CD14-positive monocyte (primary cell): ENCODE measurements at regions not wholly inside any gene's neighbourhood (a gene's known extent, or its start where the extent isn't known, plus 50 kb on each side); places are given as distances from the start of the nearest gene placed in this dataset.
"Not testable (repeated sequence)": the region's sequence is repeated elsewhere in the genome, so short reads cannot be mapped to it uniquely, and the experiment has no call there.

Experiments used
- DNase-seq, 3 donors: peaks; one replicate each; pipeline ENCODE4 v3.0.0-alpha.2; 2011 to 2022
- H2AFZ ChIP-seq: 2 replicates; pipeline ENCODE4 v1.6.0; 2012; ENCODE audit warnings: mild to moderate bottlenecking, low read depth, low read length, inconsistent platforms; ENCODE audit not compliant: insufficient read depth, poor library complexity, severe bottlenecking
- H3K27ac ChIP-seq, 2 donors: 1 replicate in 1 of 2; 2 replicates in 1 of 2; pipeline ENCODE4 v1.5.1; 2012 to 2013; ENCODE audit warnings: low read length in 2 of 2, control low read depth in 1 of 2, inconsistent platforms in 1 of 2, low read depth in 1 of 2, mild to moderate bottlenecking in 1 of 2
- H3K27me3 ChIP-seq, 2 donors: one replicate each; pipeline versions ENCODE4 v1.6.0 to v1.6.1; 2011 to 2013; ENCODE audit warnings: low read length in 2 of 2; ENCODE audit not compliant: control insufficient read depth in 2 of 2, insufficient read depth in 2 of 2
- H3K36me3 ChIP-seq, 2 donors: replicated peaks in 1 of 2; 1 replicate in 1 of 2; 2 replicates in 1 of 2; pipeline versions ENCODE4 v1.5.1 to v1.6.1; 2012 to 2013; ENCODE audit warnings: low read length in 2 of 2, control low read depth in 1 of 2, inconsistent platforms in 1 of 2, mild to moderate bottlenecking in 1 of 2; ENCODE audit not compliant: insufficient read depth in 2 of 2, control insufficient read depth in 1 of 2
- H3K4me1 ChIP-seq, 2 donors: 1 replicate in 1 of 2; 2 replicates in 1 of 2; pipeline versions ENCODE4 v1.5.1 to v1.6.1; 2012 to 2013; ENCODE audit warnings: low read length in 2 of 2, control low read depth in 1 of 2, inconsistent platforms in 1 of 2, mild to moderate bottlenecking in 1 of 2, moderate library complexity in 1 of 2; ENCODE audit not compliant: insufficient read depth in 2 of 2, control insufficient read depth in 1 of 2
- H3K4me2 ChIP-seq: replicated peaks from 2 replicates; pipeline ENCODE3; 2012; ENCODE audit warnings: low read length, moderate library complexity, mild to moderate bottlenecking; ENCODE audit not compliant: poor library complexity, severe bottlenecking; ENCODE audit errors: extremely low read depth
- H3K4me3 ChIP-seq, 3 experiments: fragments of 200-600 bp in 1 of 3; sonication (generic) in 1 of 3; replicated peaks in 1 of 3; 1 replicate in 2 of 3; 2 replicates in 1 of 3; pipeline ENCODE4 v1.5.1; 2011 to 2013; ENCODE audit warnings: low read length in 3 of 3, mild to moderate bottlenecking in 3 of 3, control low read depth in 2 of 3, low read depth in 2 of 3, inconsistent platforms in 1 of 3, moderate library complexity in 1 of 3
- H3K79me2 ChIP-seq: 2 replicates; pipeline ENCODE4 v1.6.0; 2012; ENCODE audit warnings: mild to moderate bottlenecking, control low read depth, inconsistent platforms, low read length, moderate library complexity; ENCODE audit not compliant: insufficient read depth
- H3K9ac ChIP-seq: 2 replicates; pipeline ENCODE4 v1.6.0; 2017; ENCODE audit warnings: low read length, mild to moderate bottlenecking; ENCODE audit not compliant: insufficient read depth, poor library complexity, severe bottlenecking
- H3K9me3 ChIP-seq, 2 donors: replicated peaks in 1 of 2; 1 replicate in 1 of 2; 2 replicates in 1 of 2; pipeline versions ENCODE4 v1.5.1 to v1.6.1; 2012 to 2013; ENCODE audit warnings: low read length in 2 of 2, control low read depth in 1 of 2; ENCODE audit not compliant: control insufficient read depth in 1 of 2, insufficient read depth in 1 of 2
- H4K20me1 ChIP-seq: 2 replicates; pipeline ENCODE4 v1.6.0; 2012; ENCODE audit warnings: mild to moderate bottlenecking, low read length, control low read depth, moderate library complexity; ENCODE audit not compliant: insufficient read depth
- H3K27ac Mint-ChIP-seq, 7 donors: one replicate each; pipeline ENCODE4 v1.8.0; 2020; ENCODE audit warnings: mild to moderate bottlenecking in 7 of 7, mixed read lengths in 7 of 7, moderate library complexity in 6 of 7, inconsistent platforms in 2 of 7
- H3K27me3 Mint-ChIP-seq, 3 donors: one replicate each; pipeline ENCODE4 v1.8.0; 2021 to 2022; ENCODE audit warnings: low read depth in 3 of 3, mild to moderate bottlenecking in 3 of 3, mixed read lengths in 3 of 3, moderate library complexity in 3 of 3, inconsistent platforms in 1 of 3
- H3K36me3 Mint-ChIP-seq, 2 donors: one replicate each; pipeline ENCODE4 v1.8.0; 2020; ENCODE audit warnings: mixed read lengths in 2 of 2, inconsistent platforms in 1 of 2, mild to moderate bottlenecking in 1 of 2
- H3K4me1 Mint-ChIP-seq: one replicate; pipeline ENCODE4 v1.8.0; 2020; ENCODE audit warnings: mild to moderate bottlenecking, mixed read lengths
- H3K4me3 Mint-ChIP-seq, 2 donors: one replicate each; pipeline ENCODE4 v1.8.0; 2020; ENCODE audit warnings: mild to moderate bottlenecking in 2 of 2, mixed read lengths in 2 of 2, moderate library complexity in 1 of 2
- H3K9me3 Mint-ChIP-seq, 7 donors: one replicate each; pipeline ENCODE4 v1.8.0; 2020 to 2022; ENCODE audit warnings: mixed read lengths in 7 of 7, mild to moderate bottlenecking in 6 of 7, moderate library complexity in 6 of 7, inconsistent platforms in 2 of 7
- CTCF ChIP-seq: fragments of 200-600 bp; IDR thresholded peaks from one replicate; pipeline ENCODE4 v1.8.0; 2022; ENCODE audit warnings: antibody characterized with exemption, mild to moderate bottlenecking
- intact Hi-C, 2 donors: fragments of 100-400 bp; cut with micrococcal nuclease; formaldehyde crosslinking; loops; one replicate each; pipeline versions ENCODE4 v1.15.0 to v1.15.1; 2023

GRCh38 chr10:46156866-46157265 lies 110.8 kb upstream of the MSMB start:
- H3K79me2 ChIP-seq, H3K27me3 Mint-ChIP-seq, H4K20me1 ChIP-seq, H3K4me3 ChIP-seq, DNase-seq, H3K36me3 Mint-ChIP-seq, H2AFZ ChIP-seq, H3K4me3 Mint-ChIP-seq, H3K27me3 ChIP-seq, intact Hi-C loops, H3K36me3 ChIP-seq, H3K9me3 Mint-ChIP-seq, H3K4me1 ChIP-seq, H3K27ac ChIP-seq, H3K9ac ChIP-seq, H3K4me2 ChIP-seq, H3K9me3 ChIP-seq, H3K4me1 Mint-ChIP-seq, H3K27ac Mint-ChIP-seq: not testable (repeated sequence)

- Histone ChIP-seq H2AFZ (no peak overlapping the region), H4K20me1 (no peaks in the 10 kb centered on the region), H3K27ac (no peak overlapping the region), H3K79me2 (no peaks in the 10 kb centered on the region), H3K36me3 (no peaks in the 10 kb centered on the region), H3K4me1 (no peaks in the 10 kb centered on the region), H3K27me3 (no peaks in the 10 kb centered on the region), H3K9ac (no peak overlapping the region), H3K9me3 (no peaks in the 10 kb centered on the region), H3K4me3 (no peak overlapping the region), H3K4me2 (no peak overlapping the region)
- no peak for TF ChIP-seq CTCF
- peaks cover 0 to 1% (median 0%) of the 10 kb centered on the region in 3 donors for H3K27me3 Mint-ChIP-seq
- H3K9me3 Mint-ChIP-seq, result peaks cover 4 to 11% (median 8%) of the 10 kb centered on the region in 7 donors
- no peak overlapping the region for H3K4me3 Mint-ChIP-seq
- intact Hi-C loops, result no loop called here
- H3K36me3 Mint-ChIP-seq, result no peaks in the 10 kb centered on the region
- H3K4me1 Mint-ChIP-seq, result peaks cover 3% of the 10 kb centered on the region
- DNase-seq, result no peak
- no peak overlapping the region for H3K27ac Mint-ChIP-seq
Measured at GRCh38 chr10:46169736-46170135, 117.1 kb upstream of the ANTXRL start.
